Astrocyte of the cerebellum (primary cell): ENCODE measurements at regions not wholly inside any gene's neighbourhood (a gene's known extent, or its start where the extent isn't known, plus 50 kb on each side); places are given as distances from the start of the nearest gene placed in this dataset.

Source experiments
- DNase-seq: peaks from one replicate; pipeline ENCODE4 v3.0.0-alpha.2; 2011; ENCODE audit warnings: low read depth
- H3K4me3 ChIP-seq: 2 replicates; pipeline ENCODE4 v1.5.1; 2011; ENCODE audit warnings: mild to moderate bottlenecking, low read depth, low read length, moderate library complexity
- in situ Hi-C: cut with HindIII; loops from 2 replicates; pipeline ENCODE4 v1.10.0; 2017; ENCODE audit warnings: low sequenced_read_pairs
- TF ChIP-seq, protein P1 (sequence below): IDR thresholded peaks from 2 replicates; pipeline ENCODE4 v1.5.1; 2012; ENCODE audit warnings: low read length, low read depth, moderate library complexity, mild to moderate bottlenecking; ENCODE audit errors: missing control alignments

DNA sequence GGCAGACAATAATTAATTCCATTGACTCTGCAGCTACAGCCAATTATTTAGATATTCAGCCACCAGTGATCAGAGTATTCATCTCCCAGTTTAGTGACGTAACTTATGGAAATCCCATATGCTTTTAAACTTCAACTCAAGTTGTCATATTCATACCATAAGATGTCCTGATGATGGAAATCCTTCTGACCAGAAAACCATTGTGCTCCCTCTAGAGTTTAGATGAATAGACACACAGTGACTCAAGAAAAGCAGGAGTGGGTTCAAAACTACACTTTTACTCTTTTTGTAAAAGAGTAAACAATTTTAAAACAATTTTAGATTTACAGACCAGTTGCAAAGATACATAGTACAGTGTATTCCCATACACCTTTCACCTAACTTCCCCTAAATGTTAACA lies 463.7 kb downstream of the KCNT2 start:
- DNase-seq, result no peak
- in situ Hi-C loops, result no loop called here
- no peak overlapping the region for H3K4me3 ChIP-seq
- TF ChIP-seq, protein P1, sequence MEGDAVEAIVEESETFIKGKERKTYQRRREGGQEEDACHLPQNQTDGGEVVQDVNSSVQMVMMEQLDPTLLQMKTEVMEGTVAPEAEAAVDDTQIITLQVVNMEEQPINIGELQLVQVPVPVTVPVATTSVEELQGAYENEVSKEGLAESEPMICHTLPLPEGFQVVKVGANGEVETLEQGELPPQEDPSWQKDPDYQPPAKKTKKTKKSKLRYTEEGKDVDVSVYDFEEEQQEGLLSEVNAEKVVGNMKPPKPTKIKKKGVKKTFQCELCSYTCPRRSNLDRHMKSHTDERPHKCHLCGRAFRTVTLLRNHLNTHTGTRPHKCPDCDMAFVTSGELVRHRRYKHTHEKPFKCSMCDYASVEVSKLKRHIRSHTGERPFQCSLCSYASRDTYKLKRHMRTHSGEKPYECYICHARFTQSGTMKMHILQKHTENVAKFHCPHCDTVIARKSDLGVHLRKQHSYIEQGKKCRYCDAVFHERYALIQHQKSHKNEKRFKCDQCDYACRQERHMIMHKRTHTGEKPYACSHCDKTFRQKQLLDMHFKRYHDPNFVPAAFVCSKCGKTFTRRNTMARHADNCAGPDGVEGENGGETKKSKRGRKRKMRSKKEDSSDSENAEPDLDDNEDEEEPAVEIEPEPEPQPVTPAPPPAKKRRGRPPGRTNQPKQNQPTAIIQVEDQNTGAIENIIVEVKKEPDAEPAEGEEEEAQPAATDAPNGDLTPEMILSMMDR, result no peak

DNA sequence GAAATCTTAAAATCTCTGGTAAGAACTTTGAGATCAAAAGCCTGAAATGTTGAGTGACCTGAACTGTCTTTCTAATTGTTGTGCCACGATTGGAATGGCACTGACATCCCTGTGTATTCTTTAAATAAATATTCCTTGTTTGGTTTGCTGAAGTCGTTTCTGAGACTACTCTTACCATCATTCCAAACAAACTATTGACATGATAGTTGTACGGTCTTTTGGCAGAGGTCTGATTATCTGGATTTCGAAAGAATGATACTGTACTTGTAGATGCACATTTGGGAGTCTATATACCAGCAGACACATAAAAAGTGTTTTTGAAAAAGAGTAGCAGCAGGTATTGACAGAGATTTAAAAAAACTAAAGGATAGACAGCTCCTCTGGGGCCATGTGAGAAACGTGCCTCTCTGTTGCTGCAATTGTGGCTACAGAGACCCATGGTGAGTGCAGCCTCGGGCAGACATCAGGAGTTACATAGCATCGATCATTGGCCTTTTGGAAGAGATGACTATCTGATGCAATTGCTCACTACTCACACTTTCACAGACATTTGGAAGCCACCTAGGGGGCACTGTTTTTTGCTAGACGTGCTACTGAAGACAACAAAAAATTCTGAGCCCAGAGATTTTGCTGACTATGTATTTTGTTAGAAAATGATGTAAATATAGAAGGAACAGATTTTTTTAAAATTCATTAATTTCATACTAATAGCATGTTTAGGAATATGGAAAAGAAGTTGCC lies 464.5 kb downstream of the KCNT2 start:
- in situ Hi-C loops, result no loop called here
- H3K4me3 ChIP-seq, result no peak overlapping the region
- TF ChIP-seq, protein P1, result no peak
- DNase-seq, result no peak

DNA sequence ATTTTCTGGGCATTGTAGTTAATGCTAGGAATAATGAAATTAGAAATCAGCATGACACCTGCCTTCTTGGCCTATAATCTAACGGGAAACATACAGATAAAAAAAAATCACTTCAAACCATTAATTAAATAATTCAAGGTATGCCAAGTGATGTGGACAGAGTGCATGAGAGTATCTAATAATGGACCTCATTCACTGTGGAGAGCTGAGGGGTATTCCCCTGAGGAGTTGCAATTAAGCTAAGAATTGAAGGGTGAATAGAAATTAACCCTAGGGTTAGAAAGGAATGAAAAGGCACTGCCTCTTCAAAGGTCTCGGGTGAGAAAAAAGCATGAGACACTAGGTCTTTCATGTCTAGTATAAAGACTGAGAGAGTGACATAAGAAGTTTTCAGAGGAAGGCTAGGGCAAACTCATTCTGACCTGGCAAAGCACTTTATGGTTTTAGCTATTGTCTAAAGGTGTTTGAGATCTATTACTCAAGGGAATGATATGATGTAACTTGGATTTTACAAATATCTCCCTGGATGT lies 466.1 kb downstream of the KCNT2 start:
- TF ChIP-seq, protein P1, result no peak
- in situ Hi-C loops, result no loop called here
- DNase-seq, result no peak
- no peak overlapping the region for H3K4me3 ChIP-seq

DNA sequence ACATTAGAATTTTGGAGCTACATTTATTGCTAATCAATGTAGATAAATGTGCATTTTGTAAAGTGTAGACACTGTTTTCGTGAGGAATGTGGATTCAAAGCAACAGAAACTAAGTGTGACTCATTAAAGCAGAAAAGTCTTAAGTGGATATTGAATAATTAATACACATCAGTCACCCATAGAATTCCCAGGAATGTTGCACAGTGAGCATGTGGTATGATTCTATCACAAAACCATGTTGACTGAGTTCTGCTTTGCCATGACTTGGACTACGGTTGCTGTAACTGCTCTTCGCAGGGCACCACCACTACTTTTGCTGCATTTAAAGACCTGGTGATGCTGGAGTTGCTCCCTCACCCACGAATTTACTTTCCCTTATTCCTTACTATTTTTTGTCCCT lies 471.8 kb downstream of the KCNT2 start:
- in situ Hi-C loops, result no loop called here
- H3K4me3 ChIP-seq, result no peak overlapping the region
- no peak for DNase-seq
- TF ChIP-seq, protein P1, result no peak

DNA sequence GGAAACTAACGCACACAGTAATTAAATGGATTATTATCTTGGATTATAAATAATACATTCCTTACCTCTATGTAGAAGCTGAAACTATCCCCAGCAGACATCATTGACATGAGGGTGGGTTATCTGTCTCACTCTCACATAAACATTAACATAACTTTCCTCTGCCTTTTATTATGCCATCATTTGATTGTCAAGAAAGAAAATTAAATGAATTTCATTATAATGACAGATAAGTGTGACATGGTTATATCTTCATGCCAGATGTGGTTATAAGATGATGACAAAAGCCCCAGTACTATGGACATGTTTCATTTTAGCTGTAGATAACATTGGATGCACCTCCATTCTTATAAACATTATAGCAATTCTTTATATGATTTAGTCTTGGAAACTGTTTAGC lies 476.5 kb downstream of the KCNT2 start:
- TF ChIP-seq, protein P1, result no peak
- in situ Hi-C loops, result no loop called here
- no peak overlapping the region for H3K4me3 ChIP-seq
- DNase-seq, result no peak

DNA sequence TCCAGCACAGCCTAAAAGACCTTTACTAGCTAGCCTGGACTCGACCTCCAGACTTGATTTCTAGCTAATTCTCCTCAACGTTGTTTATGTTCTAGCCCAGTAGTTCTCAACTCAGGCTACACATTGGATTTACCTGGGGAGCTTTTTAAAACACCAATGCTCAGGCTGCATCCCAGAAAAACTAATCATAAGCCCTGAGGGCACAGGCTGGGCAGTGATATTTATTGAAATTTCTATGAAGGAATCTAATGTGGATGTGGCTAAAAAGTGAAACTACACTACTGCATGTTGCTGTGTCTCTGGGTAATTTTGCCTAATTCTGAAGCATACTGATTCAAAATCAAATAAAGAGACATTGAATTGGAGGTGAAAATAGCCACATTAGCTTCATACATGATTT lies 479.4 kb downstream of the KCNT2 start:
- in situ Hi-C loops, result no loop called here

More for the DNA sequence above, 479.4 kb downstream of the KCNT2 start:
- DNase-seq, result no peak
- no peak overlapping the region for H3K4me3 ChIP-seq
- TF ChIP-seq, protein P1, result no peak
